HG03139 (cell line): ENCODE measurements at regions not wholly inside any gene's neighbourhood (a gene's known extent, or its start where the extent isn't known, plus 50 kb on each side); places are given as distances from the start of the nearest gene placed in this dataset.

Experiments
- ATAC-seq: cut with Tn5 transposase; IDR thresholded peaks from one replicate; pipeline ENCODE4 v1.9.1; 2021; ENCODE audit not compliant: unreplicated experiment

- no peak for ATAC-seq
These were observed 53.5 kb upstream of the LRRN1 start for GRCh38 chr3:3745693-3746092.

DNA sequence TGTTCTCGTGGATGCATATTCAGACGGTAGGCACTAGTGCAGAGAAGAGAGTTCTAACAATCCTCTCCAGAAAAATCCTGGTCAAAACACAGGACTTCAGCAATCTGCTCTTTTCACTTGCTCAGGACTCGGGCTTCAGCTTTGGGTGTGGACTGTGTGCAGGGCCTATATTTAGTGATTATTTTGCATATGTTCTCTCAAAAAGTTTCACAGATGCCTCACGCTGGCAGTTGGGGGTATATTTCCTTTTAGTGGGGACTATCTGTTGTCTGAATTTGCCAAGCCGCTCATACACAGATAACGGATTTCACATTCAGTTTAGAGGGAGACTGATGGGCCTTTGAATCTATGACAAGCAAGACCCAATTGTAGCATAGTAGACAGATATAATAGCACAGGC, 54.4 kb upstream of the LRRN1 start:
- no peak for ATAC-seq

GRCh38 chr3:3743754-3744153, 55.5 kb upstream of the LRRN1 start:
- ATAC-seq = no peak

- ATAC-seq = no peak
These were observed 59.2 kb upstream of the LRRN1 start for GRCh38 chr3:3740061-3740460.

- no peak for ATAC-seq
These were observed 59.7 kb upstream of the LRRN1 start for GRCh38 chr3:3739330-3740060.

DNA sequence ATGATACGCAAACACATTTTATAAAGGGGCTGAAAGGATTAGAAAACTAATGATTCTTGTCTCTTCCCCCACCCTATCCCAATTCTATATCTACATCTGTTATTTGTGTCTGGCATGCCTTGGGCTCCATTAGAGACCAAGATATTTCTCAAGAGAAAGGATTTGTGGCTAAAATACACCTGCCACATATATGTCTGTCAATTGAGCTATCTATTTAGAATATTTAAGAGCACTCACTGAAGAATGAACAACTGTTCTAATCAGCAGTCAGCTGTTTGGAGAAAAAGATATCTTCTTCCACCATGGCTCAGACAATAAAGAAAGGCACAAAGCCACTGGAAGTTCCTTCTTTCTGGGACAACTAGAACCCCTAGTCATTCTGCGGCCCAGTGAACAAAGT, 61.7 kb upstream of the LRRN1 start:
- no peak for ATAC-seq

GRCh38 chr3:3735919-3736318, 63.3 kb upstream of the LRRN1 start:
- no peak for ATAC-seq

GRCh38 chr3:3734881-3735280, 64.3 kb upstream of the LRRN1 start:
- ATAC-seq = no peak

- ATAC-seq = no peak
These were observed 70.0 kb upstream of the LRRN1 start for GRCh38 chr3:3729261-3729660.

DNA sequence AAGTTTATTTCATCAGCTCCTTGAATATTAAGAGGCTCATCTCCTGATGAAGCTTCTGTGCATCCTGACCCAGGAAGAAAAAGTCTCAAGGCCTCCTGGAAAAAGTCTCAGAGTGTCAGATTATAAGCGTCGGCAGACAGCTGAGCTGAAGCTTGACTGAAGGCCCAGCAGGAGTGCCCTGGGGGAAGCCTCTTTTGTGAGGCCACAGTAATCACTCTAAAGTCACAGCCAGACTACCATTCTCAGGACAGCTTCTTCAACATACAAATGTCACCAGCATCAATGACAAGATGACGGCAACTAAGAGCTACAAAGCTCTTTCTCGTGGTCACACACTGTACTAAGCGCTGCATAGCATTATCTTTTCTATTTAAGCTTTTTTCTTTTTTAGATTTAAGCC, 72.7 kb upstream of the LRRN1 start:
- ATAC-seq = no peak

DNA sequence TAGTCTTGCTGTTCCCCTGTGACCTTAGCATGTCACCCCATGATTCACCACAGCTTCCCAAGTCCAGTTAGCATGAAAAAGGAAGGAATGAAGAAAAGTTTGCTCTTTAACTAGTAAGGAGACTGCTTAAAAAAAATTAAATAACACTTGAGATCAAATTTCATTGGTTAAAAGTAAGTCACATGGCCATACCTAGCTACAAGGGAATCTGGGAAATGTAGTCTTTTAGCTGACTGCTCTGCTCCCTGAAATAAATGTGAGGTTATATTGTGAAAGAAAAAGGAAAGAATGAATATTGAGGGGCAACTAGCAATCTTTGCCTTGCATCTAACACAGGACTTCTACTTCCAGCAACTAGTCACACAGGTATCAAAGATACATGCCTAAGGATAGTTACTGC, 84.7 kb upstream of the LRRN1 start:
- ATAC-seq = no peak

- ATAC-seq = no peak
These were observed 86.3 kb upstream of the LRRN1 start for GRCh38 chr3:3712971-3713370.

DNA sequence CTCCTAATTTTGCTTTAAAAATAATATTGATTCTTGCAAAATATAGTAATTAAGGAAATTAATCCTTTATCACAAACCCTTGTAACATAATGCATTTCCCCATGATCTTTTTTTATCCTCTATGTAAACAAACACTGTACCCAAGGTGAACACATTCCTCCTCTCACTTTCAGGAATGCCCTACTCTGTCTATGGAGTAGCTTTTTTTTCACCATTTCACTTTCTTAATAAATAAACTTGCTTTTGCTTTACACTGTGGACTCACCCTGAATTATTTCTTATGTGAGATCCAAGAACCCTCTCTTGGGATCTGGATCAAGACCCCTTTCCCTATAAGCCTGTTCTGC, 90.5 kb upstream of the LRRN1 start:
- no peak for ATAC-seq

- no peak for ATAC-seq
These were observed 91.1 kb upstream of the LRRN1 start for GRCh38 chr3:3707858-3708768.

DNA sequence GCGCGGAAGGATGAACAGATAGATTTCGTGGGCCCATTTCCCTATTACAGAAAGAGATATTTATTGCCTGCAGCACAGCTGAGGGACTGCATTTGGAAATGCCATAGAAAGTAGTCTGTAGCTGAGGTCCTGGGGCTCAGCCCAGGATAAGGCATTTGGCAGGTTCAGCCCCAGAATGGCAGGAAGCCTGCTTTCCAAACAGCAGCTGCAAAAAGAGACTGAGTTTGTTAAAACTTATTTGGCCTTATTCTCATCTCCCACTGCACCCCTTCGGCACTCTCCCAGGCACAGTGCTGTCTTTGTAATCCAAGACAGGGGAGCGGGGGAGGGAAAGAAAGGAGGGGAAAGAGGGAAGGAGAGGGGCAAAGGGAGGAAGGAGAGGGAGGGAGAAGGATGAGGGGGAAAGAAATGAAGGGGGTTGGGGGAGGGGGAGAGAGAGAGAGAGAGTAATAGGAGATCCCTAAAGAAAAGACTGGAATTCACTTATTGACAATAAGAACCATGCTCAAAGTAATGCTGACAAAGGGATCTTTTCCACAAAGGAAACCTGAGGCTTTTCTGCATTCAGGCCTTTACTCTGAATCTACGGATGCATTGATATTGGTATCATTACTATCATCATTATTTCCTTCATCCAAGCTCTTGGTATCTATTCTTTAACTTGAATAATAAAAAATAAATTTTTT, 94.0 kb upstream of the LRRN1 start:
- ATAC-seq = no peak

DNA sequence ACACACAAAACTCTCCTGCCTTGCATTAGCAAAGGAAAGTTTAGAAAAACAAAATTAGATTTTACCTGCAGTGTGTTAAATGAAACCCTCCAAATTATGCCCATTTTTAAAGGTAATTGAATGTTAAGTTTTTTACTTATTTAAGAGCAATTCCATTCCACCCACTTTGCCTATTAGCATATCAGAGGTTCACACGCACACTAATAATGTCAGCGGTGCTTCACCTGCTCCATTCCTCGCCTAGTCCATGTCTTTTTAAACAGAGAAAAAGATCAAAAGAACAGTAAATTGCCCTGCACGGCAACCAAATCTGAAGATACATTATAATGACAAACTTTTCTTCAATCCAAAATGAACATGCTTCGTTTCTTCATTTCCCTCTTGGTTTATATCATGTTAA, 97.3 kb upstream of the LRRN1 start:
- no peak for ATAC-seq

GRCh38 chr3:3699816-3700633, 99.2 kb upstream of the LRRN1 start:
- ATAC-seq = no peak

DNA sequence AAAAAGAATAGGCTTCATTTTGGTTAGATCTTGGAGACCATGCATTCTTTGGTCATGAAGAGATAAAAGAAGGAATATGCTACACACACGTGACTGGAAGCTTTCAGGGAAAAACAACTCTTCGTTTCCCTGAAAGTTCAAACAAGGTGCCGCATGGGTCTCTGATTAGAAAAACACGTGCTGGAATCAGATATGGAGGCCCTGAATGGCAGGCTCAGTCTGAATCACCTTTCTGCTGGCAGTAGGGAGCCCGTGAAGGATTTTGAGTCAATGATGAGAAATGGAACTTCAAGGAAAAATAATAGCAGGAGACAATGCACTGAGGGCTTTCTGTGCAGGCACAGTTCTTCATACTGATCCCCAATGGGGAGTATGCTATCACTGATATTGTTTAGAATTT, 99.8 kb upstream of the LRRN1 start:
- ATAC-seq = no peak

- ATAC-seq = no peak
These were observed 102.9 kb upstream of the LRRN1 start for GRCh38 chr3:3696345-3696744.

GRCh38 chr3:3693593-3693992, 105.6 kb upstream of the LRRN1 start:
- ATAC-seq = no peak
